H1 (cell line): ENCODE measurements at regions not wholly inside any gene's neighbourhood (a gene's known extent, or its start where the extent isn't known, plus 50 kb on each side); places are given as distances from the start of the nearest gene placed in this dataset.

Source experiments
- CTCF ChIP-seq, 3 experiments: IDR thresholded peaks; 1 replicate in 2 of 3; 2 replicates in 1 of 3; pipeline versions ENCODE4 v1.5.1 to v1.6.1; 2011; ENCODE audit warnings: low read length in 3 of 3, mild to moderate bottlenecking in 3 of 3, inconsistent platforms in 2 of 3, low read depth in 1 of 3, moderate library complexity in 1 of 3; ENCODE audit not compliant: insufficient read depth in 1 of 3; ENCODE audit errors: control extremely low read depth in 1 of 3
- MAX ChIP-seq: IDR thresholded peaks from 2 replicates; pipeline ENCODE4 v1.6.1; 2012; ENCODE audit warnings: inconsistent platforms
- POLR2AphosphoS5 ChIP-seq: IDR thresholded peaks from 2 replicates; pipeline ENCODE4 v1.6.1; 2011; ENCODE audit warnings: low read depth, low read length

GRCh38 chr6:140931581-140931980 is 1201.1 kb upstream of the GJE1 start:
- no peak for TF ChIP-seq CTCF (IDR thresholded peaks at IDR 0.05; ENCODE audit: control extremely low read depth in 1 of 3, insufficient read depth in 1 of 3, low read depth in 1 of 3, low read length in 3 of 3)
- no peak for TF ChIP-seq MAX
- TF ChIP-seq POLR2AphosphoS5, result no peak
